Vagina (tissue), 2 donors: ENCODE measurements at regions not wholly inside any gene's neighbourhood (a gene's known extent, or its start where the extent isn't known, plus 50 kb on each side); places are given as distances from the start of the nearest gene placed in this dataset.

Experiments used
- POLR2A ChIP-seq, 2 donors: fragments of 450-650 bp; IDR thresholded peaks; one replicate each; pipeline ENCODE4 v1.6.1; 2017; ENCODE audit warnings: antibody characterized with exemption in 2 of 2, mild to moderate bottlenecking in 2 of 2, moderate library complexity in 2 of 2
- POLR2AphosphoS5 ChIP-seq, 2 donors: sonication (generic); formaldehyde crosslinking; IDR thresholded peaks; one replicate each; pipeline ENCODE4 v1.9.0; 2017; ENCODE audit warnings: antibody characterized with exemption in 2 of 2, mild to moderate bottlenecking in 2 of 2, low read depth in 1 of 2; ENCODE audit not compliant: insufficient read depth in 1 of 2

GRCh38 chr13:106919133-106919532 is 351.2 kb upstream of the ARGLU1 start:
- TF ChIP-seq POLR2A (IDR thresholded peaks at IDR 0.05) (no peak), POLR2AphosphoS5 (IDR thresholded peaks at IDR 0.05; ENCODE audit: insufficient read depth in 1 of 2, low read depth in 1 of 2) (no peak)
